IMR-90 (cell line): ENCODE measurements at regions not wholly inside any gene's neighbourhood (a gene's known extent, or its start where the extent isn't known, plus 50 kb on each side); places are given as distances from the start of the nearest gene placed in this dataset.

Experiments
- ATAC-seq: fragments of 200-7000 bp; cut with Tn5 transposase; 2 replicates; pipeline ENCODE4 v1.9.1; 2020; ENCODE audit warnings: low read depth, mild to moderate bottlenecking, moderate library complexity
- BruUV-seq: library from RNA; stranded (reverse); fragments of 400-500 nt; replicated peaks from 2 replicates; lab custom pipeline; 2021; lab: Mats Ljungman, UMichigan
- CTCF ChIA-PET: fragments of 300-600 bp; formaldehyde crosslinking; extraction: SDS; loops from one replicate; lab custom pipeline; 2021; ENCODE audit warnings: antibody characterized with exemption; lab: Yijun Ruan, JAX
- POLR2A ChIA-PET: fragments of 300-600 bp; sonication (Branson Sonifier 250); formaldehyde crosslinking; loops from one replicate; lab custom pipeline; 2022; ENCODE audit warnings: antibody characterized with exemption; ENCODE audit not compliant: unreplicated experiment; lab: Charles Lee
- DNase-seq: peaks from one replicate; pipeline ENCODE4 v3.0.0; 2013
- H2AFZ ChIP-seq: replicated peaks from 2 replicates; pipeline ENCODE3; 2013; ENCODE audit warnings: low read length, mild to moderate bottlenecking; ENCODE audit not compliant: poor library complexity
- H2AK5ac ChIP-seq: 2 replicates; pipeline ENCODE4 v1.6.1; 2013; ENCODE audit warnings: low read depth, low read length, inconsistent platforms
- H2AK9ac ChIP-seq: replicated peaks from 2 replicates; pipeline ENCODE3; 2013; ENCODE audit warnings: mild to moderate bottlenecking, low read depth, low read length, moderate library complexity; ENCODE audit not compliant: poor library complexity
- H2BK120ac ChIP-seq: 2 replicates; pipeline ENCODE4 v1.6.1; 2013; ENCODE audit warnings: low read depth, low read length, inconsistent platforms
- H2BK15ac ChIP-seq: 3 replicates; pipeline ENCODE4 v1.6.1; 2013; ENCODE audit warnings: low read depth, low read length, inconsistent platforms
- H2BK20ac ChIP-seq: 2 replicates; pipeline ENCODE4 v1.6.1; 2013; ENCODE audit warnings: low read depth, mild to moderate bottlenecking, inconsistent platforms, low read length, moderate library complexity
- H2BK5ac ChIP-seq: 2 replicates; pipeline ENCODE4 v1.6.1; 2013; ENCODE audit warnings: mild to moderate bottlenecking, low read depth, low read length, inconsistent platforms; ENCODE audit not compliant: poor library complexity, severe bottlenecking
- H3K14ac ChIP-seq: replicated peaks from 2 replicates; pipeline ENCODE4 v1.6.1; 2013; ENCODE audit warnings: low read depth, low read length, inconsistent platforms
- H3K18ac ChIP-seq: 2 replicates; pipeline ENCODE4 v1.6.1; 2013; ENCODE audit warnings: low read depth, low read length, control low read depth
- H3K23ac ChIP-seq: 2 replicates; pipeline ENCODE4 v1.6.1; 2013; ENCODE audit warnings: low read depth, low read length, inconsistent platforms
- H3K27ac ChIP-seq: 2 replicates; pipeline ENCODE4 v1.5.1; 2013; ENCODE audit warnings: mild to moderate bottlenecking, control low read depth, low read length; ENCODE audit not compliant: insufficient read depth
- H3K27me3 ChIP-seq: 2 replicates; pipeline ENCODE4 v1.6.1; 2013; ENCODE audit warnings: low read length; ENCODE audit not compliant: control insufficient read depth, insufficient read depth
- H3K36me3 ChIP-seq: 2 replicates; pipeline ENCODE4 v1.6.1; 2013; ENCODE audit warnings: low read length, mixed read lengths; ENCODE audit not compliant: control insufficient read depth, insufficient read depth
- H3K4ac ChIP-seq: 2 replicates; pipeline ENCODE4 v1.6.1; 2013; ENCODE audit warnings: low read depth, low read length, inconsistent platforms
- H3K4me1 ChIP-seq: 2 replicates; pipeline ENCODE4 v1.6.1; 2013; ENCODE audit warnings: low read length, mixed read lengths; ENCODE audit not compliant: control insufficient read depth, insufficient read depth
- H3K4me2 ChIP-seq: 2 replicates; pipeline ENCODE4 v1.6.1; 2013; ENCODE audit warnings: low read depth, mild to moderate bottlenecking, control low read depth, low read length, moderate library complexity
- H3K4me3 ChIP-seq: 2 replicates; pipeline ENCODE4 v1.5.1; 2013; ENCODE audit warnings: low read depth, mild to moderate bottlenecking, control low read depth, low read length, moderate library complexity; ENCODE audit not compliant: insufficient read depth
- H3K56ac ChIP-seq: 2 replicates; pipeline ENCODE4 v1.6.1; 2013; ENCODE audit warnings: low read length, inconsistent platforms; ENCODE audit not compliant: insufficient read depth; ENCODE audit errors: extremely low read depth
- H3K79me1 ChIP-seq, 2 experiments: 2 replicates each; pipeline ENCODE4 v1.6.1; 2013; ENCODE audit warnings: low read length in 2 of 2, inconsistent platforms in 1 of 2, low read depth in 1 of 2
- H3K9ac ChIP-seq: 2 replicates; pipeline ENCODE4 v1.6.1; 2013; ENCODE audit warnings: low read depth, low read length, control low read depth
- H3K9me1 ChIP-seq: 2 replicates; pipeline ENCODE4 v1.6.1; 2013; ENCODE audit warnings: low read length, inconsistent platforms; ENCODE audit not compliant: insufficient read depth
- H3K9me3 ChIP-seq: 2 replicates; pipeline ENCODE4 v1.6.1; 2013; ENCODE audit warnings: low read length; ENCODE audit not compliant: control insufficient read depth, insufficient read depth
- H4K20me1 ChIP-seq: 2 replicates; pipeline ENCODE4 v1.6.1; 2013; ENCODE audit warnings: low read length, inconsistent platforms; ENCODE audit not compliant: insufficient read depth
- H4K5ac ChIP-seq: 2 replicates; pipeline ENCODE4 v1.6.1; 2013; ENCODE audit warnings: mild to moderate bottlenecking, low read depth, low read length, control low read depth
- H4K8ac ChIP-seq, 2 experiments: 2 replicates each; pipeline ENCODE4 v1.6.1; 2013; ENCODE audit warnings: low read depth in 2 of 2, low read length in 2 of 2, control low read depth in 1 of 2, inconsistent platforms in 1 of 2
- H4K91ac ChIP-seq: 2 replicates; pipeline ENCODE4 v1.6.1; 2013; ENCODE audit warnings: low read depth, low read length, inconsistent platforms; ENCODE audit not compliant: insufficient read depth
- BHLHE40 ChIP-seq: fragments of 150-350 bp; IDR thresholded peaks from 2 replicates; pipeline ENCODE4 v1.6.1; 2016; ENCODE audit warnings: mild to moderate bottlenecking, low read depth, low read length
- CHD1 ChIP-seq: IDR thresholded peaks from 2 replicates; pipeline ENCODE4 v1.6.1; 2012; ENCODE audit warnings: low read depth, low read length, improper control_type of control experiment
- CTCF ChIP-seq: conservative IDR thresholded peaks from 2 replicates; pipeline ENCODE4 v1.5.1; 2012; ENCODE audit warnings: mild to moderate bottlenecking, low read depth, low read length, improper control_type of control experiment
- ELK1 ChIP-seq: fragments of 150-350 bp; IDR thresholded peaks from 2 replicates; pipeline ENCODE4 v1.6.1; 2016; ENCODE audit warnings: low read depth, mild to moderate bottlenecking, low read length, moderate library complexity, borderline replicate concordance
- FOS ChIP-seq: fragments of 150-350 bp; IDR thresholded peaks from 2 replicates; pipeline ENCODE4 v1.6.1; 2016; ENCODE audit warnings: low read depth, low read length
- MAZ ChIP-seq: IDR thresholded peaks from 2 replicates; pipeline ENCODE4 v1.6.1; 2012; ENCODE audit warnings: low read depth, mild to moderate bottlenecking, low read length, improper control_type of control experiment, moderate library complexity, borderline replicate concordance
- MXI1 ChIP-seq: IDR thresholded peaks from 2 replicates; pipeline ENCODE4 v1.6.1; 2012; ENCODE audit warnings: low read depth, mild to moderate bottlenecking, low read length, moderate library complexity, borderline replicate concordance
- POLR2A ChIP-seq: IDR thresholded peaks from 2 replicates; pipeline ENCODE4 v1.6.1; 2012; ENCODE audit warnings: mild to moderate bottlenecking, low read depth, low read length
- RCOR1 ChIP-seq: IDR thresholded peaks from 2 replicates; pipeline ENCODE4 v1.6.1; 2012; ENCODE audit warnings: mild to moderate bottlenecking, low read length, improper control_type of control experiment; ENCODE audit not compliant: insufficient replicate concordance
- USF2 ChIP-seq: fragments of 150-350 bp; IDR thresholded peaks from 2 replicates; pipeline ENCODE4 v1.6.1; 2017; ENCODE audit warnings: mild to moderate bottlenecking, antibody characterized with exemption, low read length, low read depth
- WGBS, 2 experiments: methylation state at CpG; one replicate each; pipeline versions ENCODE4 v1.1.5 to v1.1.7; 2013; ENCODE audit warnings: missing lambda C conversion rate in 2 of 2; ENCODE audit not compliant: insufficient read length in 1 of 2; ENCODE audit errors: extremely low coverage in 2 of 2; 5-methylcytosine and 5-hydroxymethylcytosine counted together
- dilution Hi-C: fragments of 300-500 bp; cut with HindIII; formaldehyde crosslinking; loops from one replicate; pipeline ENCODE4 v1.14.3; 2018; ENCODE audit warnings: low sequenced_read_pairs; ENCODE audit not compliant: unreplicated experiment
- in situ Hi-C: fragments of 300-500 bp; cut with MboI; formaldehyde crosslinking; loops from 3 replicates; pipeline ENCODE4 v1.14.3; 2019; ENCODE audit warnings: low sequenced_read_pairs, inconsistent platforms, mixed read lengths
- intact Hi-C: fragments of 100-400 bp; cut with micrococcal nuclease; formaldehyde crosslinking; loops from 2 replicates; pipeline ENCODE4 v1.10.0; 2022

GRCh38 chr12:115109863-115110262 lies 425.9 kb upstream of the TBX3 start:
- Histone ChIP-seq H3K9me3 (no peaks in the 10 kb centered on the region), H4K91ac (no peak overlapping the region), H3K9ac (no peak overlapping the region), H3K36me3 (no peaks in the 10 kb centered on the region), H3K4me1 (no peaks in the 10 kb centered on the region), H2BK5ac (no peak overlapping the region), H3K27ac (no peak overlapping the region), H3K79me1 (no peaks in the 10 kb centered on the region), H4K20me1 (no peaks in the 10 kb centered on the region), H2BK15ac (no peak overlapping the region), H3K4me2 (no peak overlapping the region), H4K5ac (no peak overlapping the region), H3K27me3 (no peaks in the 10 kb centered on the region), H2BK120ac (no peak overlapping the region), H4K8ac (no peak overlapping the region), H2AFZ (no peak overlapping the region), H3K56ac (no peak overlapping the region), H2AK9ac (no peak overlapping the region), H3K18ac (no peak overlapping the region), H2AK5ac (no peak overlapping the region), H3K4me3 (no peak overlapping the region), H3K9me1 (no peaks in the 10 kb centered on the region), H3K14ac (no peak overlapping the region), H3K4ac (no peak overlapping the region), H3K23ac (no peak overlapping the region), H2BK20ac (no peak overlapping the region)
- no TSS peak for BruUV-seq
- DNase-seq = no peak
- ChIA-PET CTCF (no interaction called here), POLR2A (no interaction called here)
- no peak for ATAC-seq
- dilution Hi-C loops = no loop called here
- no peak for TF ChIP-seq POLR2A
- no peak for TF ChIP-seq MAZ
- TF ChIP-seq RCOR1 = no peak
- no peak for TF ChIP-seq CHD1
- no peak for TF ChIP-seq MXI1
- TF ChIP-seq FOS = no peak
- no peak for TF ChIP-seq CTCF
- no peak for TF ChIP-seq BHLHE40
- no peak for TF ChIP-seq USF2
- TF ChIP-seq ELK1 = no peak
- no CpG with 5 or more reads among the region's 3 CpGs for WGBS, 2 experiments
- intact Hi-C loops = no loop called here
- in situ Hi-C loops = no loop called here
